A549 (cell line): ENCODE measurements at regions not wholly inside any gene's neighbourhood (a gene's known extent, or its start where the extent isn't known, plus 50 kb on each side); places are given as distances from the start of the nearest gene placed in this dataset.

Experiments used
- BHLHE40 ChIP-seq: IDR thresholded peaks from 2 replicates; pipeline ENCODE4 v1.6.1; 2012; ENCODE audit warnings: low read depth, low read length, inconsistent platforms
- RFX5 ChIP-seq: fragments of 450-650 bp; IDR thresholded peaks from 2 replicates; pipeline ENCODE4 v1.7.1; 2014; ENCODE audit warnings: antibody characterized with exemption, mild to moderate bottlenecking, moderate library complexity
- TF ChIP-seq, protein P1 (sequence below): IDR thresholded peaks from 2 replicates; pipeline ENCODE4 v1.6.1; 2012
- TF ChIP-seq, protein P2 (sequence below): fragments of 450-650 bp; IDR thresholded peaks from 2 replicates; pipeline ENCODE4 v1.6.1; 2014; ENCODE audit warnings: antibody characterized with exemption
- TF ChIP-seq, protein P3 (sequence below): fragments of >200 bp; sonication (Bioruptor Twin); formaldehyde crosslinking; IDR thresholded peaks from 3 replicates; pipeline ENCODE4 v1.5.1; 2016
- TF ChIP-seq, protein P4 (sequence below): fragments of 200-600 bp; sonication (generic); IDR thresholded peaks from 2 replicates; pipeline ENCODE4 v1.6.1; 2016; ENCODE audit warnings: antibody characterized with exemption, mild to moderate bottlenecking, moderate library complexity

DNA sequence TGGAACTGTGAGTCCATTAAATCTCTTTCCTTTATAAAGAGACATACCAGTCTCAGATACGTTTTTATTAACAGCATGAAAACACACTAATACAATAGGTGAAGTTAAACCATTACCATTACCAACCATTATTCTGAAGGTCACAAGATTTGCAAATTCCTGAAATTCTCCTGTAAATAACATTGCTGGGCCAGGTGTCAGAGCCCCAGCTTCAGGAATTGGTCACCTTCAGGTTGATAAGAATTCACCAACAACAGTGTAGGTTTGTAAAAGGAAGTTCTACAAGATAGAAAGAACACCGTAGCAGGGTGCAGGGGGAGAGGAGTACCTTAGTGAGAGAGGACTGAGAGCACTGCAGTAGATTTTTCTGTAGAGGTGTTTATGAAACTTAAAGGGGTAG, 644.3 kb downstream of the CDY2B start:
- TF ChIP-seq RFX5: no peak
- TF ChIP-seq, protein P1, sequence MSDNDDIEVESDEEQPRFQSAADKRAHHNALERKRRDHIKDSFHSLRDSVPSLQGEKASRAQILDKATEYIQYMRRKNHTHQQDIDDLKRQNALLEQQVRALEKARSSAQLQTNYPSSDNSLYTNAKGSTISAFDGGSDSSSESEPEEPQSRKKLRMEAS: no peak
- TF ChIP-seq, protein P2, sequence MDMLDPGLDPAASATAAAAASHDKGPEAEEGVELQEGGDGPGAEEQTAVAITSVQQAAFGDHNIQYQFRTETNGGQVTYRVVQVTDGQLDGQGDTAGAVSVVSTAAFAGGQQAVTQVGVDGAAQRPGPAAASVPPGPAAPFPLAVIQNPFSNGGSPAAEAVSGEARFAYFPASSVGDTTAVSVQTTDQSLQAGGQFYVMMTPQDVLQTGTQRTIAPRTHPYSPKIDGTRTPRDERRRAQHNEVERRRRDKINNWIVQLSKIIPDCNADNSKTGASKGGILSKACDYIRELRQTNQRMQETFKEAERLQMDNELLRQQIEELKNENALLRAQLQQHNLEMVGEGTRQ: no peak
- no peak for TF ChIP-seq BHLHE40
- TF ChIP-seq, protein P3, sequence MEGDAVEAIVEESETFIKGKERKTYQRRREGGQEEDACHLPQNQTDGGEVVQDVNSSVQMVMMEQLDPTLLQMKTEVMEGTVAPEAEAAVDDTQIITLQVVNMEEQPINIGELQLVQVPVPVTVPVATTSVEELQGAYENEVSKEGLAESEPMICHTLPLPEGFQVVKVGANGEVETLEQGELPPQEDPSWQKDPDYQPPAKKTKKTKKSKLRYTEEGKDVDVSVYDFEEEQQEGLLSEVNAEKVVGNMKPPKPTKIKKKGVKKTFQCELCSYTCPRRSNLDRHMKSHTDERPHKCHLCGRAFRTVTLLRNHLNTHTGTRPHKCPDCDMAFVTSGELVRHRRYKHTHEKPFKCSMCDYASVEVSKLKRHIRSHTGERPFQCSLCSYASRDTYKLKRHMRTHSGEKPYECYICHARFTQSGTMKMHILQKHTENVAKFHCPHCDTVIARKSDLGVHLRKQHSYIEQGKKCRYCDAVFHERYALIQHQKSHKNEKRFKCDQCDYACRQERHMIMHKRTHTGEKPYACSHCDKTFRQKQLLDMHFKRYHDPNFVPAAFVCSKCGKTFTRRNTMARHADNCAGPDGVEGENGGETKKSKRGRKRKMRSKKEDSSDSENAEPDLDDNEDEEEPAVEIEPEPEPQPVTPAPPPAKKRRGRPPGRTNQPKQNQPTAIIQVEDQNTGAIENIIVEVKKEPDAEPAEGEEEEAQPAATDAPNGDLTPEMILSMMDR: no peak
- TF ChIP-seq, protein P4, sequence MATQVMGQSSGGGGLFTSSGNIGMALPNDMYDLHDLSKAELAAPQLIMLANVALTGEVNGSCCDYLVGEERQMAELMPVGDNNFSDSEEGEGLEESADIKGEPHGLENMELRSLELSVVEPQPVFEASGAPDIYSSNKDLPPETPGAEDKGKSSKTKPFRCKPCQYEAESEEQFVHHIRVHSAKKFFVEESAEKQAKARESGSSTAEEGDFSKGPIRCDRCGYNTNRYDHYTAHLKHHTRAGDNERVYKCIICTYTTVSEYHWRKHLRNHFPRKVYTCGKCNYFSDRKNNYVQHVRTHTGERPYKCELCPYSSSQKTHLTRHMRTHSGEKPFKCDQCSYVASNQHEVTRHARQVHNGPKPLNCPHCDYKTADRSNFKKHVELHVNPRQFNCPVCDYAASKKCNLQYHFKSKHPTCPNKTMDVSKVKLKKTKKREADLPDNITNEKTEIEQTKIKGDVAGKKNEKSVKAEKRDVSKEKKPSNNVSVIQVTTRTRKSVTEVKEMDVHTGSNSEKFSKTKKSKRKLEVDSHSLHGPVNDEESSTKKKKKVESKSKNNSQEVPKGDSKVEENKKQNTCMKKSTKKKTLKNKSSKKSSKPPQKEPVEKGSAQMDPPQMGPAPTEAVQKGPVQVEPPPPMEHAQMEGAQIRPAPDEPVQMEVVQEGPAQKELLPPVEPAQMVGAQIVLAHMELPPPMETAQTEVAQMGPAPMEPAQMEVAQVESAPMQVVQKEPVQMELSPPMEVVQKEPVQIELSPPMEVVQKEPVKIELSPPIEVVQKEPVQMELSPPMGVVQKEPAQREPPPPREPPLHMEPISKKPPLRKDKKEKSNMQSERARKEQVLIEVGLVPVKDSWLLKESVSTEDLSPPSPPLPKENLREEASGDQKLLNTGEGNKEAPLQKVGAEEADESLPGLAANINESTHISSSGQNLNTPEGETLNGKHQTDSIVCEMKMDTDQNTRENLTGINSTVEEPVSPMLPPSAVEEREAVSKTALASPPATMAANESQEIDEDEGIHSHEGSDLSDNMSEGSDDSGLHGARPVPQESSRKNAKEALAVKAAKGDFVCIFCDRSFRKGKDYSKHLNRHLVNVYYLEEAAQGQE: no peak
